Tibial nerve (tissue), 4 donors: ENCODE measurements at regions not wholly inside any gene's neighbourhood (a gene's known extent, or its start where the extent isn't known, plus 50 kb on each side); places are given as distances from the start of the nearest gene placed in this dataset.

Source experiments
- EP300 ChIP-seq, 2 donors: sonication (generic); formaldehyde crosslinking; IDR thresholded peaks; one replicate each; pipeline ENCODE4 v1.6.1; 2017; ENCODE audit warnings: antibody characterized with exemption in 2 of 2, mild to moderate bottlenecking in 1 of 2
- POLR2A ChIP-seq, 2 donors: fragments of 450-650 bp; IDR thresholded peaks; one replicate each; pipeline ENCODE4 v1.6.1; 2017; ENCODE audit warnings: antibody characterized with exemption in 2 of 2, mild to moderate bottlenecking in 2 of 2, moderate library complexity in 2 of 2
- TF ChIP-seq, protein P1 (sequence below), 5 experiments: fragments of 200-600 bp in 3 of 5; fragments of 450-650 bp in 2 of 5; sonication (generic) in 3 of 5; IDR thresholded peaks; one replicate each; pipeline ENCODE4 v1.5.1; 2016 to 2019; ENCODE audit warnings: antibody characterized with exemption in 5 of 5, mild to moderate bottlenecking in 3 of 5, moderate library complexity in 2 of 5

GRCh38 chr17:77443748-77444260 lies 303.0 kb downstream of the SEC14L1 start:
- TF ChIP-seq, protein P1, sequence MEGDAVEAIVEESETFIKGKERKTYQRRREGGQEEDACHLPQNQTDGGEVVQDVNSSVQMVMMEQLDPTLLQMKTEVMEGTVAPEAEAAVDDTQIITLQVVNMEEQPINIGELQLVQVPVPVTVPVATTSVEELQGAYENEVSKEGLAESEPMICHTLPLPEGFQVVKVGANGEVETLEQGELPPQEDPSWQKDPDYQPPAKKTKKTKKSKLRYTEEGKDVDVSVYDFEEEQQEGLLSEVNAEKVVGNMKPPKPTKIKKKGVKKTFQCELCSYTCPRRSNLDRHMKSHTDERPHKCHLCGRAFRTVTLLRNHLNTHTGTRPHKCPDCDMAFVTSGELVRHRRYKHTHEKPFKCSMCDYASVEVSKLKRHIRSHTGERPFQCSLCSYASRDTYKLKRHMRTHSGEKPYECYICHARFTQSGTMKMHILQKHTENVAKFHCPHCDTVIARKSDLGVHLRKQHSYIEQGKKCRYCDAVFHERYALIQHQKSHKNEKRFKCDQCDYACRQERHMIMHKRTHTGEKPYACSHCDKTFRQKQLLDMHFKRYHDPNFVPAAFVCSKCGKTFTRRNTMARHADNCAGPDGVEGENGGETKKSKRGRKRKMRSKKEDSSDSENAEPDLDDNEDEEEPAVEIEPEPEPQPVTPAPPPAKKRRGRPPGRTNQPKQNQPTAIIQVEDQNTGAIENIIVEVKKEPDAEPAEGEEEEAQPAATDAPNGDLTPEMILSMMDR (IDR thresholded peaks at IDR 0.05), result no peak
- TF ChIP-seq POLR2A (IDR thresholded peaks at IDR 0.05) (no peak), EP300 (IDR thresholded peaks at IDR 0.05) (no peak)
